DMS 273 (cell line): ENCODE measurements at regions not wholly inside any gene's neighbourhood (a gene's known extent, or its start where the extent isn't known, plus 50 kb on each side); places are given as distances from the start of the nearest gene placed in this dataset.

Experiments used
- DNase-seq: peaks from one replicate; lab custom pipeline; 2025; ENCODE audit not compliant: unreplicated experiment; lab: John Stamatoyannopoulos, UW

DNA sequence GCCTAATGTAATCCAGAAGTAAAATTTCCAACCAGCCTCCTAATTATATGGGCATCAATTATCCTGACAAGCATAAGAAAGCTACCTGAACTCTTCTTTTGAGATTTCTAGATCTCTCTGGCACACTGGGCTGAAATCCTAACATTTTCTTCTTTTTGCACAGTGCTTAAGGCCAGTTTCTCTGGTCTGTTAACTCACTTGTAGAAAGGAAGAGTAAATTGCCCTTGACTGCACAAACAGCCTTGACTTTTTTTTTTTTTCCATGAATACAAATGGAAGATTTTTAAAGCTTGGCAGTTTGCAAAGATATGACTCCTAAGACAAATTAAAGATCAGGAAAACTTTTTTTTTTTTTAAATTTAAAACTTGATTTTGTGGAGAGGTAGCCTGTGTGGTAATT is 291.2 kb upstream of the MON1B start:
- DNase-seq: no peak

DNA sequence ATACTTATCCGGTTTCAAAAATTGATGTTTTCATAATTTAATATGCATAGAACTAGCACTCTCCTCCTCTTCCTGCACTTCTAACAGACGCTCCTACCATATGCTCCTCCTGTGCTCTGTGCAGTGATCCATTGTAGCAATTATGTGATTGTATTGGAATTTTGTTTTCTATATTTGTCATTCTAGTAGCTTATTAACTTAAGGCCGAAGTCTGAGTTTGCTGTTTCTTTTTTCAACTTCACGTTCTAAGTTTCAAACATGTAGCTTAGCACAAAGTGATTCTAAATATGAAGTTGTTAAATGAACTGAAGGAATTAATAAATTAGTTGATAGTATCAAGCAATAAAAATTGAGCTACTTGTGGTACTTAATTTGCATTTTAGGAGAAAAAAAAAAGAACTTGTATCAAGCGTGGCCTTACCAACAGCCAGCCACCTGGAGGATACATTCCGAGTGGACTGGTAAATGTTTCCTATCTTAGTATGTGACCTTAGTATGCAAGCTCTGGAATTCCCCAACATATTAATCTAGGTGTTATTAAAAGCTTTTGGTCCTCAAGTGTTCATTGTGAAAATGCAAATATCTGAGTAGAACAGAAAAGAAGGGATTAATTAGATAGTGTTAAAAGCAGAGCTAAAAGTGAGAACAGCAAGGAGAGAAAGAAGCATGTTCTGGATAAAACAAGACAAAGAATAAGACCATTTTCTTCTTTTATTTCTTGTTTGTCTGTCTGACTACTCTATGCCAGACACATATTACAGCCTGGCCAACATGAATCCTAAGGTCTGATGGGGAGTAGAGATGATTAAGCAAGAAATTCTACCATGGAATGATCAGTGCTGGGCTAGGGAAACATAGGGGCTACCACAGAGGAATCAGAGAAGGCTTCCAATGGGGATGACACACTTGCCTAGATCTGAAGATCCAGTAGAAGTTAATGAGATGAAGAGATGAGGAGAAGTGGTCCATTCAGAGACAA is 290.4 kb upstream of the MON1B start:
- DNase-seq: peak; percentile 12

GRCh38 chr16:76906552-76906951 is 284.4 kb upstream of the MON1B start:
- no peak for DNase-seq

DNA sequence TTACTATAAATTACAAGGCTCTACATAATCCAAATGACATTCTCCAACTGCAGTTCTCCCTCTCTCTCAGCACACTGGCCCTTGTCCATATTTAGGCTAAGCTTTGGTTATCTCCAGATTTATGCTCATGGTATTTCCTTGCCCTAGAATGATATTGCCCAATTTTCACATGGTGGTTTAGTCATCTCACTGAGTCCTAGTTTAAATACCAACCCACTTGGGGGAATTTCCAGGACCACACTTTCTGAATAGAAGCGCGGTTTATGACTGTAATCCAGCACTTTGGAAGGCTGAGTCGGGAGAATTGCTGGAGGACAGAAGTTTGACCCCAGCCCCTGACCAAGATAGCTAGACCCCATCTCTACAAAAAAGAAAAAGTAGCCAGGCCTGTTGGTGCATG is 280.1 kb upstream of the MON1B start:
- DNase-seq: no peak

GRCh38 chr16:76913046-76913445 is 277.9 kb upstream of the MON1B start:
- no peak for DNase-seq

- DNase-seq: no peak
Observed at GRCh38 chr16:76926042-76926441, 264.9 kb upstream of the MON1B start.

DNA sequence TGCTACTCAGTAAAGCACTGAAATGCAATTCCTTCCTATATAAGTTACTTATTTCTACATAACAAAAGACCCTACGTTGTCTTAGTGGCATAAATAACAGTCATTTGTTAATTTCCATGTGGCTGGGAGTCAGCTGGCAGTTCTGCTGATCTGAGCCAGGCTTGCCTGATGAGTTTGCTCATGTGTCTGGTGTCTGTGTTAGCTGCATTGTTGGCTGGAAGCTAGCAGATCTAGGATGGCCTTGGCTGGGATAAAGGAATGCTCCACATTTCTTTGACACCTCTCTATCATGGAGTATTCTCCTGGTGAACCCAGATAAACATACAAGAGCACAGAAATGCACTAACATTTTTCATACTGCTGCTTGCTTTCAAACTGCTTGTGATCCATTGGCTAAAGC is 264.4 kb upstream of the MON1B start:
- no peak for DNase-seq

DNA sequence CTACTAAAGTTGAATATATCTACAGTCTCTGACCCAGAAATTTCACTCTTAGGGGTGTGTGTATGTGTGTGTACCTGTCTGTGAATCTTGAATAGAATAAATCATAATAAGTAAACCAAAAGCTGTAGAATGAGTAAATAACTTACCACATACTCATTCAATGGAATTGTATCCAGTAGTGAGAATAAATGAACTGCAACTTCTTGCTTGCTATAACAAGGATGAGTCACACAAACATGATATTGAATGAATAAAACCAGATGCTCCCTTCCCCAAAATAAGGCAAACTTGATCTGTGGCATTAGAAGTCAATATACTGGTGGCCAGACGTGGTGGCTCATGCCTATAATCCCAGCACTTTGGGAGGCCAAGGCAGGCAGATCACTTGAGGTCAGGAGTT is 259.8 kb upstream of the MON1B start:
- DNase-seq: no peak

- peak; percentile 17 for DNase-seq
Observed at GRCh38 chr16:76932541-76933211, 258.3 kb upstream of the MON1B start.

GRCh38 chr16:76940251-76940650 is 250.7 kb upstream of the MON1B start:
- DNase-seq: no peak

DNA sequence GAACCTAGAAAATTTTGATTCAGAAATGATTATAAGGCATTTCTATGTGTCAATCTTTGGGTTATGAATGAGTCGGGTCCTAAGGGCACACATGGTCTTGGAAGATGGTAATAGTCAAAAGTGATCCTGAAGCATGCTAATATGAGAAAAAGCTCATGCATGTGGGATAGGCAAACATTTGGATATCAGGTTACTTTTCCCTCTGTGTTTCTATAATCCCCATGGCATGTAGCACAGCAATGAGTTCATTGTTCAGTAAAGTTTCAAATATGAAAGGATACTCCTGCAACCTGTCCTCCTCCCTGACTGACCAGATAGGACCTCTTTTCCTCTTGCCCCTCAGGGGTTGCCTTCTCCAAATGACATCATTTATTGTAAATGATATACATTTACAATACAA is 249.9 kb upstream of the MON1B start:
- DNase-seq: peak; percentile 6

- DNase-seq: no peak
Observed at GRCh38 chr16:76942089-76942488, 248.9 kb upstream of the MON1B start.

- peak; percentile 9 for DNase-seq
Observed at GRCh38 chr16:76943921-76944320, 247.1 kb upstream of the MON1B start.

DNA sequence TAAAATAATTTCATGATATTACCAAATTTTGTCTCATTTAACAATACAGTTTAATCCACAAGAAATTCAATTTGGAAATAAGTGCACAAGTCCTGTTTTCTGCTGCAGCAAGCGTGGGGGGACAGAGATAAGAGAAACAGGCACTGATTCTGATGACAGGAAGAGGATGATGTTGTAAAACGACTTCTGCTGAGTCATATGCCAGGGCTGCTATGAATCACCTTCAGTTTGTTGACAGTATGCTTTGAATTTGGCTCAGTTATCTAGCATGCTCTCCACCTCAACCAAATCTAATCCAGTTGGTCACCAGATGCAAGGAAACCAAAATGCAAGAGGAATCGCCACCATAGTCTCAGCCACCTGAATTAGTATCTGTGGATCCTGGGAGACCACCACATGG is 244.1 kb upstream of the MON1B start:
- peak; percentile 33 for DNase-seq

GRCh38 chr16:76947749-76948148 is 243.2 kb upstream of the MON1B start:
- DNase-seq: peak; percentile 20

GRCh38 chr16:76955629-76956028 is 235.4 kb upstream of the MON1B start:
- DNase-seq: no peak

GRCh38 chr16:76956394-76956793 is 234.6 kb upstream of the MON1B start:
- DNase-seq: no peak

- DNase-seq: no peak
Observed at GRCh38 chr16:76956841-76957240, 234.1 kb upstream of the MON1B start.

DNA sequence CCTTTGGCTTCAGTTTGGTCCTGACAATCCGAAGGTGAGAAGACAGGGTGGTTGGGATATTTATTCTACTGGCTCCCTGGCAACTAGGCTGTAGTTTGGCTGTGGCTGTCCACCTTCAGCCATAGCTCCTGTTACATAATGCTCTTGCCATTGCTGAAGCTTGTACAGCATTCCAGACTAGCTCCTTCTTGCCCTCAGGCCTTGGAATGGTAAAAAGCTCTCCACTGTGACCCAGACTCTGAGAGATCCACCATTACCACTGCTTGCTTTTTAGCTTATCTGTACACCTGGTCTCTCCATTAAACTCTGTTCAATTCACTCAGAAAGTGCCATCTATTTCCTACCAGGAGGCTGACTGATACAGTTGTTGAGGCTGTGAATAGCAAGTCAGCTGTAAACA is 231.8 kb upstream of the MON1B start:
- DNase-seq: no peak

- DNase-seq: no peak
Observed at GRCh38 chr16:76963614-76964315, 227.2 kb upstream of the MON1B start.

GRCh38 chr16:76964464-76965154 is 226.4 kb upstream of the MON1B start:
- DNase-seq: no peak
